ENCODE measurements at regions not wholly inside any gene's neighbourhood (a gene's known extent, or its start where the extent isn't known, plus 50 kb on each side); places are given as distances from the start of the nearest gene placed in this dataset.

DNA sequence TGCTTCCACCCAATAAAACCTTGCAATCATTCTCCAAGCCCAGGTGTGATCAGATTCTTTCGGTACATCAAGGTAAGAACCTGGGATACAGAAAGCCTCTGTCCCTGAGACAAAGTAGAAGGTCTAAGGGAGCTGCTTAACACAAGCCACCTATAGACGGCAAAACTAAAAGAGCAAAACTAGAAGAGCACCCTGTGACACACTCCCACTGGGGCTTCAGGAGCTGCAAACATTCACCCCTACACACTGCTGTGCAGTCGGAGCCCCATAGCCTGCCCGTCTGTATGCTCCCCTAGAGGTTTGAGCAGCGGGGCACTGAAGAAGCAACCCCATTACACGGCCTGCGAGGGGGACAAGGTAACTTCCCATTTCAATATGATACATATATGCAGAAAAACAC is 179.6 kb upstream of the CDH9 start:
- H3K27ac ChIP-seq: no peak overlapping the region
- TF ChIP-seq, protein P1, sequence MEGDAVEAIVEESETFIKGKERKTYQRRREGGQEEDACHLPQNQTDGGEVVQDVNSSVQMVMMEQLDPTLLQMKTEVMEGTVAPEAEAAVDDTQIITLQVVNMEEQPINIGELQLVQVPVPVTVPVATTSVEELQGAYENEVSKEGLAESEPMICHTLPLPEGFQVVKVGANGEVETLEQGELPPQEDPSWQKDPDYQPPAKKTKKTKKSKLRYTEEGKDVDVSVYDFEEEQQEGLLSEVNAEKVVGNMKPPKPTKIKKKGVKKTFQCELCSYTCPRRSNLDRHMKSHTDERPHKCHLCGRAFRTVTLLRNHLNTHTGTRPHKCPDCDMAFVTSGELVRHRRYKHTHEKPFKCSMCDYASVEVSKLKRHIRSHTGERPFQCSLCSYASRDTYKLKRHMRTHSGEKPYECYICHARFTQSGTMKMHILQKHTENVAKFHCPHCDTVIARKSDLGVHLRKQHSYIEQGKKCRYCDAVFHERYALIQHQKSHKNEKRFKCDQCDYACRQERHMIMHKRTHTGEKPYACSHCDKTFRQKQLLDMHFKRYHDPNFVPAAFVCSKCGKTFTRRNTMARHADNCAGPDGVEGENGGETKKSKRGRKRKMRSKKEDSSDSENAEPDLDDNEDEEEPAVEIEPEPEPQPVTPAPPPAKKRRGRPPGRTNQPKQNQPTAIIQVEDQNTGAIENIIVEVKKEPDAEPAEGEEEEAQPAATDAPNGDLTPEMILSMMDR (conservative IDR thresholded peaks at IDR 0.05; ENCODE audit: low read depth): no peak
- ChIA-PET POLR2A (ENCODE audit: low non-redundant PET) (no interaction called here), CTCF (interaction anchor here (0.6 kb wide), 1 partner anchor 127 kb away, joined by 6 read pairs; no protein-coding TSS in a partner anchor)
- no peak for DNase-seq (ENCODE audit: low spot score)

DNA sequence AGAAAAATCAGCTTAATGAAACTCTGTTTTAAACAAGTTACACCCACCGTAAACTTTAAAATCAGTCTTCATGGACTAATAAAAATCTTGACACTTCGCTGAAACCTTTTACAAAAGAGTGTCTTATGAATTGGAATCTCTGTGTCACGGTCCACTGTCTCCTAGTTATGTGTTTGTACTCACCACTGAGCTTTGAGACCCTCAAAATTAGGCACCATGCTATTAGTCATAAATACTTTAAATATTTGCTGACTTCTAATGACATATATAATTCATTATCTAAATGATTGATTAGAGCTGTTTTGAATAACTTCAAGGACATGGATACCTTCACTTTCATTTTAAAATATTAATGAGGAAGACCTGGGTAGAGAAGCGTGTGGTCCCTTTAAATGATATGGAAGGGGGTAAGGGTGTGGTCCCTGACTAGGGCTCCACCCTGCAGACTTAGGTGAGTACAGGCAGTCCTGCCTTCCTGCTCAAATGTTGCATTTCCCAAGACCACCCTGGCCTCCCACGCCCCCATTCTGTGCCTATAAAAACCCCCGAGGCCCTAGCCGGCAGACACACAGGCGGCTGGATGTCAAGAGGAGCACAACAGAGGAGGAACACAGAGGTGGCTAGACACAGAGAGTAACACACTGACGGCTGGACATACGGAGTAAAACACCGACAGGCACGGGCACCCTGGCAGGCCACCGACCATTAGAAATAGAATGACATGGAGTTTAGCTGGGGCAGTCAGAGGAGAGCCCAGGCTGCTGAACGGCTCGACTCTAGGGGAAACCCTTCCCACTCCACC is 179.0 kb upstream of the CDH9 start:
- CTCF ChIA-PET: no interaction called here
- no peak for DNase-seq (ENCODE audit: low spot score)
- TF ChIP-seq, protein P1 (conservative IDR thresholded peaks at IDR 0.05; ENCODE audit: low read depth): no peak
- POLR2A ChIA-PET (ENCODE audit: low non-redundant PET): no interaction called here
- no peak overlapping the region for H3K27ac ChIP-seq

DNA sequence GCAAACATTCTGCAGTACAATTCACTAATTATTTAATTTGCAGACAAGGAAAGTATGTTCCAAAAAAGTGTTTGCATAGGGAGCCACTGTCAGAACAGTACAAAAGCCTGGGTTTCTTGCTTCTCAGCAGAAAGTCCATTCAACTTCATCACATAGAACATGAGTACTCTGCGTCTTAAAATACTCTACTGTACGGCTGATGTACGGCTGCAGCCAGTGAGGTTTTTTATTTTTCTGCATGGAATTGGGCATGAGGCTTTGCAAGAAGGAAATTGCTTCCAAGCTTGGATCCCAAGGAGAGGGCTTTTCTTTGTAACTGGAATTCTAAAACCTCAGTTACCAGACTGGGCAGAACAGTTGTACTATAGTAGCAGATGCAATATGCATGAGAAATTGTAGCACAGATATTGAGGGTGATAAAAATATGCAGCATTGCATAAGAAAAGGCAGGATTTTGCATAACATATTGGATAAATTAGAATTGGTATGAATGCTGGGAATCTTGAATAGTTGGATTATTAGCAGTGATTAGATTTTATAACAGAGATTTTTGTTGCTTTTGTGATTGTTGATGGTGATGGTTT is 178.1 kb upstream of the CDH9 start:
- TF ChIP-seq, protein P1 (conservative IDR thresholded peaks at IDR 0.05; ENCODE audit: low read depth): no peak
- ChIA-PET POLR2A (ENCODE audit: low non-redundant PET) (no interaction called here), CTCF (no interaction called here)
- no peak for DNase-seq (ENCODE audit: low spot score)
- H3K27ac ChIP-seq: no peak overlapping the region

GRCh38 chr5:27208051-27208450 is 169.7 kb upstream of the CDH9 start:
- ChIA-PET POLR2A (ENCODE audit: low non-redundant PET) (no interaction called here), CTCF (no interaction called here)
- H3K27ac ChIP-seq: no peak overlapping the region
- DNase-seq (ENCODE audit: low spot score): no peak
- TF ChIP-seq, protein P1 (conservative IDR thresholded peaks at IDR 0.05; ENCODE audit: low read depth): no peak

GRCh38 chr5:27191786-27192510 is 153.6 kb upstream of the CDH9 start:
- CTCF ChIA-PET: no interaction called here
- POLR2A ChIA-PET (ENCODE audit: low non-redundant PET): no interaction called here

DNA sequence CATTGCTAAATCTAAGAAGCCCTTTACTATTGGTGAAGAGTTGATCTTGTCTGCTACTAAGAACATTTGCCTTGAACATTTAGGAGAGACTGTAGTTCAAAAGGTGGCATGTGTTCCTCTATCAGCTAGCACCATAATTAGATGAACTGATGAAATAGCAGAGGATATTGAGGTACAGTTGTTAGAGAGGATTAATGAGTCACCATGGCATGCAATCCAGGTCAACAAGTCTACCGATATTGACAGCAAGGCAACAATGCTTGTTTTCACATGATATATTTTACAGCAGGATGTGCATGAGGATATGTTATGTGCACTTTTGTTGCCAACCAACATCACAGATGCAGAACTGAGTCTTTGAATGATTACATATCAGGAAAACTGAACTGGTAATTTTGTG is 134.3 kb upstream of the CDH9 start:
- CTCF ChIA-PET: interaction anchor here (0.6 kb wide), 1 partner anchor 89 kb away, joined by 4 read pairs; no protein-coding TSS in a partner anchor

More at GRCh38 chr5:27191786-27192510, 153.6 kb upstream of the CDH9 start:
- no peak overlapping the region for H3K27ac ChIP-seq
- TF ChIP-seq, protein P1 (conservative IDR thresholded peaks at IDR 0.05; ENCODE audit: low read depth): no peak
- peak; percentile 14 for DNase-seq (ENCODE audit: low spot score)

More for the DNA sequence above, 134.3 kb upstream of the CDH9 start:
- TF ChIP-seq, protein P1 (conservative IDR thresholded peaks at IDR 0.05; ENCODE audit: low read depth): no peak
- peak; percentile 11 for DNase-seq (ENCODE audit: low spot score)
- POLR2A ChIA-PET (ENCODE audit: low non-redundant PET): no interaction called here
- H3K27ac ChIP-seq: no peak overlapping the region
